ENCODE measurements at regions not wholly inside any gene's neighbourhood (a gene's known extent, or its start where the extent isn't known, plus 50 kb on each side); places are given as distances from the start of the nearest gene placed in this dataset.

DNA sequence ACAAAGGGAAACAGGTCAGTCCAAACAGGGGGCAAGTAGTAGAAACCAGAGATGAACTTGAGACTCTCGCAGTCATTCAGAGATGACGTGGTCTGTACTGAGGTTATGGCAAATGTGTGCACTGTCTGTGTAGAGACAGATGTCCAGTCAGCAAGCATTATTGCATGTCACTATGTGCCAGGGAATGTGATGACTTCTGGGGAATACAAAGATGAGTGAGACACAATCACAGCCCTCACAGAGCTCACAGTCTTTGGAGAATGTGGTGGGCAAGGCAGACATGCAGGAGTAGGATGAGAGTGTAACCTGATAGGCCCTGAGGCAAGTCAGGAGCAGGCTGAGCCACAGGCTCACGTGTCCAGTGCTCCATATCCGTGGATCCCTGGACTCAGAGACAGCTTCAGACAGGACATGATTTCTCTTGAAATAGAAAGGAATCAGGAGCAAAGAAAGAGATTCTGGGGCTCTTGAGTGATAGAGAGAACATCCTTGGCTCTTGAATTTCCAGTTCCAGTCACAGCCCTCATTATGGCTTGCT, 550.7 kb downstream of the ETS1 start:
- TF ChIP-seq, protein P1, sequence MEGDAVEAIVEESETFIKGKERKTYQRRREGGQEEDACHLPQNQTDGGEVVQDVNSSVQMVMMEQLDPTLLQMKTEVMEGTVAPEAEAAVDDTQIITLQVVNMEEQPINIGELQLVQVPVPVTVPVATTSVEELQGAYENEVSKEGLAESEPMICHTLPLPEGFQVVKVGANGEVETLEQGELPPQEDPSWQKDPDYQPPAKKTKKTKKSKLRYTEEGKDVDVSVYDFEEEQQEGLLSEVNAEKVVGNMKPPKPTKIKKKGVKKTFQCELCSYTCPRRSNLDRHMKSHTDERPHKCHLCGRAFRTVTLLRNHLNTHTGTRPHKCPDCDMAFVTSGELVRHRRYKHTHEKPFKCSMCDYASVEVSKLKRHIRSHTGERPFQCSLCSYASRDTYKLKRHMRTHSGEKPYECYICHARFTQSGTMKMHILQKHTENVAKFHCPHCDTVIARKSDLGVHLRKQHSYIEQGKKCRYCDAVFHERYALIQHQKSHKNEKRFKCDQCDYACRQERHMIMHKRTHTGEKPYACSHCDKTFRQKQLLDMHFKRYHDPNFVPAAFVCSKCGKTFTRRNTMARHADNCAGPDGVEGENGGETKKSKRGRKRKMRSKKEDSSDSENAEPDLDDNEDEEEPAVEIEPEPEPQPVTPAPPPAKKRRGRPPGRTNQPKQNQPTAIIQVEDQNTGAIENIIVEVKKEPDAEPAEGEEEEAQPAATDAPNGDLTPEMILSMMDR (IDR thresholded peaks at IDR 0.05): no peak
- TF ChIP-seq EZH2 (IDR thresholded peaks at IDR 0.05; ENCODE audit: borderline replicate concordance, insufficient read depth, low read depth, low read length, poor library complexity, severe bottlenecking): no peak
- H3K9me3 Mint-ChIP-seq (ENCODE audit: insufficient read depth): no peaks in the 10 kb centered on the region
- Histone ChIP-seq H4K20me1 (ENCODE audit: control insufficient read depth, insufficient read depth, low read length, poor library complexity, severe bottlenecking) (no peaks in the 10 kb centered on the region), H3K4me1 (ENCODE audit: control insufficient read depth in 2 of 2, insufficient read depth in 2 of 2, low read length in 2 of 2) (peaks cover 13 to 14% of the 10 kb centered on the region in 2 donors), H3K4me2 (replicated peaks; ENCODE audit: low read depth, low read length, poor library complexity, severe bottlenecking) (no peak overlapping the region), H3K36me3 (replicated peaks in 1 of 2; ENCODE audit: control extremely low read depth in 1 of 2, control insufficient read depth in 1 of 2, extremely low read depth in 1 of 2, insufficient read depth in 2 of 2, low read length in 1 of 2) (no peaks in the 10 kb centered on the region), H3K79me2 (ENCODE audit: control insufficient read depth, insufficient read depth, low read length) (no peaks in the 10 kb centered on the region), H2AFZ (ENCODE audit: insufficient read depth, low read depth, low read length, poor library complexity, severe bottlenecking) (no peak overlapping the region), H3K9ac (ENCODE audit: low read length) (no peak overlapping the region), H3K27me3 (replicated peaks in 1 of 4; ENCODE audit: control extremely low read depth in 1 of 4, control insufficient read depth in 3 of 4, insufficient read depth in 4 of 4, low read length in 3 of 4) (peaks cover 0 to 6% (median 0%) of the 10 kb centered on the region in 4 experiments), H3K9me3 (ENCODE audit: control extremely low read depth in 1 of 3, control insufficient read depth in 2 of 3, insufficient read depth in 1 of 3, low read length in 2 of 3) (no peaks in the 10 kb centered on the region), H3K4me3 (ENCODE audit: control extremely low read depth in 1 of 5, extremely low read depth in 1 of 5, insufficient read depth in 1 of 5, low read depth in 2 of 5, low read length in 4 of 5) (no peak overlapping the region), H3K27ac (ENCODE audit: low read length in 2 of 2) (no peak overlapping the region)
- no peak overlapping the region for H3K27ac Mint-ChIP-seq
- H3K4me3 Mint-ChIP-seq: no peak overlapping the region
- ChIA-PET POLR2A (no interaction called here), CTCF (interaction anchor here (1.1 kb wide), 1 partner anchor 19 kb away, joined by 3 read pairs; no protein-coding TSS in a partner anchor)
- WGBS (ENCODE audit: insufficient coverage): 92% methylated on average over 4 of the region's 4 CpGs
- intact Hi-C loops (cut with micrococcal nuclease): loop anchor here (10.0 kb wide), 2 partner anchors 798 to 828 kb away; partner anchors contain the start of gene KCNJ1
- ATAC-seq (ENCODE audit: low read depth) (no peak), DNase-seq (no peak)
- peaks cover 14% of the 10 kb centered on the region for H3K4me1 Mint-ChIP-seq
- peaks cover 7% of the 10 kb centered on the region for H3K27me3 Mint-ChIP-seq

DNA sequence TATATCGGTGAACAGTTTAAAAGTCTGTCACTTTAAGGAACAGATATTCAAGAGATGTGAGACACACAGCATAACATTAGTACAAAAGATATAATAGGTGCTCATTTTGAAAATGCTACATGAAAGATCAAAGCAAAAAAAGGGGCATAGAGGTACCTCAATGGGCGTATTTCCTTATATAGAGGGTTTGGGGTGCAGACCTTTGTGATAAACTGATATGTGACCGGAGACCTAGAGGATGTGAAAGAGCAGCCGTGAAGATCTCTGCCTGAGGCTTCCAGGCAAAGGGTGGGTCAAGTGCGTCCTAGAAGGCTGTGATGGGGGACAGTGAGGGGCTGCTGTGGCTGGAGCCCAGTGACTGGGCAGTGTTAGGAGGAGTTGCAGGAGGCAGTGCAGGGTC, 551.4 kb downstream of the ETS1 start:
- Mint-ChIP-seq H3K9me3 (ENCODE audit: insufficient read depth) (no peaks in the 10 kb centered on the region), H3K4me1 (peaks cover 14% of the 10 kb centered on the region), H3K27me3 (peaks cover 11% of the 10 kb centered on the region), H3K27ac (no peak overlapping the region), H3K4me3 (no peak overlapping the region)
- WGBS (ENCODE audit: insufficient coverage): 94% methylated on average over 4 of the region's 5 CpGs
- Histone ChIP-seq H3K4me3 (ENCODE audit: control extremely low read depth in 1 of 5, extremely low read depth in 1 of 5, insufficient read depth in 1 of 5, low read depth in 2 of 5, low read length in 4 of 5) (no peak overlapping the region), H3K27me3 (replicated peaks in 1 of 4; ENCODE audit: control extremely low read depth in 1 of 4, control insufficient read depth in 3 of 4, insufficient read depth in 4 of 4, low read length in 3 of 4) (peaks cover 0 to 6% (median 0%) of the 10 kb centered on the region in 4 experiments), H4K20me1 (ENCODE audit: control insufficient read depth, insufficient read depth, low read length, poor library complexity, severe bottlenecking) (no peaks in the 10 kb centered on the region), H3K79me2 (ENCODE audit: control insufficient read depth, insufficient read depth, low read length) (no peaks in the 10 kb centered on the region), H3K4me2 (replicated peaks; ENCODE audit: low read depth, low read length, poor library complexity, severe bottlenecking) (no peak overlapping the region), H2AFZ (ENCODE audit: insufficient read depth, low read depth, low read length, poor library complexity, severe bottlenecking) (no peak overlapping the region), H3K4me1 (ENCODE audit: control insufficient read depth in 2 of 2, insufficient read depth in 2 of 2, low read length in 2 of 2) (peaks cover 13 to 14% of the 10 kb centered on the region in 2 donors), H3K9ac (ENCODE audit: low read length) (no peak overlapping the region), H3K9me3 (ENCODE audit: control extremely low read depth in 1 of 3, control insufficient read depth in 2 of 3, insufficient read depth in 1 of 3, low read length in 2 of 3) (no peaks in the 10 kb centered on the region), H3K27ac (ENCODE audit: low read length in 2 of 2) (no peak overlapping the region), H3K36me3 (replicated peaks in 1 of 2; ENCODE audit: control extremely low read depth in 1 of 2, control insufficient read depth in 1 of 2, extremely low read depth in 1 of 2, insufficient read depth in 2 of 2, low read length in 1 of 2) (no peaks in the 10 kb centered on the region)
- ATAC-seq (ENCODE audit: low read depth): no peak
- POLR2A ChIA-PET: no interaction called here
- DNase-seq: no peak
- TF ChIP-seq EZH2 (IDR thresholded peaks at IDR 0.05; ENCODE audit: borderline replicate concordance, insufficient read depth, low read depth, low read length, poor library complexity, severe bottlenecking): no peak
- TF ChIP-seq, protein P1 (IDR thresholded peaks at IDR 0.05): no peak
- intact Hi-C loops (cut with micrococcal nuclease): loop anchor here (10.0 kb wide), 2 partner anchors 799 to 829 kb away; partner anchors contain the start of gene KCNJ1
- CTCF ChIA-PET: no interaction called here

Measured in B cell (primary cell).